H1 (cell line): ENCODE measurements at regions not wholly inside any gene's neighbourhood (a gene's known extent, or its start where the extent isn't known, plus 50 kb on each side); places are given as distances from the start of the nearest gene placed in this dataset.

ENCODE experiments used
- KDM5A ChIP-seq: fragments of 200-600 bp; IDR thresholded peaks from 2 replicates; pipeline ENCODE4 v1.7.1; 2012; ENCODE audit warnings: mild to moderate bottlenecking, low read length, inconsistent platforms, mixed read lengths
- RAD21 ChIP-seq, 2 experiments: IDR thresholded peaks in 1 of 2; conservative IDR thresholded peaks in 1 of 2; 2 replicates each; pipeline ENCODE4 v1.6.1; 2011; ENCODE audit warnings: low read depth in 2 of 2, low read length in 2 of 2, improper control_type of control experiment in 1 of 2, inconsistent platforms in 1 of 2, mild to moderate bottlenecking in 1 of 2, moderate library complexity in 1 of 2
- TCF12 ChIP-seq: IDR thresholded peaks from 2 replicates; pipeline ENCODE4 v1.6.1; 2011; ENCODE audit warnings: low read depth, mild to moderate bottlenecking, low read length
- TF ChIP-seq, protein P1 (sequence below): IDR thresholded peaks from 2 replicates; pipeline ENCODE4 v1.6.1; 2012; ENCODE audit warnings: low read length, inconsistent platforms

DNA sequence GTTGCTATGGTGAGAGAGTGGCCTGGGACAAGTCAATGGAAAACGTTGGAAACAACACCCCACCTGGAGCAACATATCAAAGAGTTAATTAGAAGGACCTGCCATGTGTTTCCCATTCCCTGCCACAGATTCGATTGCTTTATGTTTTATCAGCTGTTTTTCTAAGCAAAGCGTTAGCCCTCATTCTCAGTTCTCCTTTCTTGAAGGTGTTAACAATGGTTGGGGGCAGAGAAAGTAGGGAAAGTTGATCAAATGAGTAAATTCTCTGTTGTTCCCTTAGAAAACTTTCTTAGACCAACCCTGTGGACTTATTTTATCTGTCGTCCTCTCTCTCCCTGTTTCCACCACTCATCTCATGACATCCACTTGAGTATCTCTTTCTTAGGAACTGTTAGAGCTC lies 102.5 kb downstream of the ADAMTS15 start (continued):
- TF ChIP-seq, protein P1, sequence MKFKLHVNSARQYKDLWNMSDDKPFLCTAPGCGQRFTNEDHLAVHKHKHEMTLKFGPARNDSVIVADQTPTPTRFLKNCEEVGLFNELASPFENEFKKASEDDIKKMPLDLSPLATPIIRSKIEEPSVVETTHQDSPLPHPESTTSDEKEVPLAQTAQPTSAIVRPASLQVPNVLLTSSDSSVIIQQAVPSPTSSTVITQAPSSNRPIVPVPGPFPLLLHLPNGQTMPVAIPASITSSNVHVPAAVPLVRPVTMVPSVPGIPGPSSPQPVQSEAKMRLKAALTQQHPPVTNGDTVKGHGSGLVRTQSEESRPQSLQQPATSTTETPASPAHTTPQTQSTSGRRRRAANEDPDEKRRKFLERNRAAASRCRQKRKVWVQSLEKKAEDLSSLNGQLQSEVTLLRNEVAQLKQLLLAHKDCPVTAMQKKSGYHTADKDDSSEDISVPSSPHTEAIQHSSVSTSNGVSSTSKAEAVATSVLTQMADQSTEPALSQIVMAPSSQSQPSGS = no peak
- no peak for TF ChIP-seq TCF12
- TF ChIP-seq RAD21 (IDR thresholded peaks at IDR 0.05 in 1 of 2, conservative IDR thresholded peaks at IDR 0.05 in 1 of 2; ENCODE audit: low read depth in 2 of 2, low read length in 2 of 2) = no peak
- TF ChIP-seq KDM5A = no peak
